Stomach smooth muscle (tissue), 2 donors: ENCODE measurements at regions not wholly inside any gene's neighbourhood (a gene's known extent, or its start where the extent isn't known, plus 50 kb on each side); places are given as distances from the start of the nearest gene placed in this dataset.

Experiments used
- H3K27ac ChIP-seq: one replicate; pipeline ENCODE4 v1.7.0; 2013; ENCODE audit warnings: mild to moderate bottlenecking, low read length, inconsistent platforms
- H3K27me3 ChIP-seq, 2 donors: one replicate each; pipeline ENCODE4 v1.7.0; 2013; ENCODE audit warnings: low read length in 2 of 2; ENCODE audit not compliant: insufficient read depth in 2 of 2, control insufficient read depth in 1 of 2
- H3K36me3 ChIP-seq, 2 donors: one replicate each; pipeline ENCODE4 v1.7.0; 2013; ENCODE audit warnings: low read length in 2 of 2; ENCODE audit not compliant: control insufficient read depth in 2 of 2, insufficient read depth in 2 of 2
- H3K4me1 ChIP-seq: one replicate; pipeline ENCODE4 v1.7.0; 2013; ENCODE audit warnings: low read length; ENCODE audit not compliant: control insufficient read depth, insufficient read depth
- H3K4me3 ChIP-seq, 2 donors: one replicate each; pipeline ENCODE4 v1.7.0; 2013; ENCODE audit warnings: low read length in 2 of 2
- H3K9ac ChIP-seq, 2 donors: one replicate each; pipeline ENCODE4 v1.7.0; 2013; ENCODE audit warnings: low read length in 2 of 2, mild to moderate bottlenecking in 1 of 2
- H3K9me3 ChIP-seq, 2 donors: one replicate each; pipeline ENCODE4 v1.7.0; 2013; ENCODE audit warnings: low read length in 2 of 2; ENCODE audit not compliant: control insufficient read depth in 2 of 2
- donor health status: healthy.
- donor health status: Pancreatic carcinoma.

- H3K36me3 ChIP-seq, result no peaks in the 10 kb centered on the region
- H3K27me3 ChIP-seq, result no peaks in the 10 kb centered on the region
- H3K27ac ChIP-seq, result no peak overlapping the region
- H3K4me1 ChIP-seq, result no peaks in the 10 kb centered on the region
- no peak overlapping the region for H3K9ac ChIP-seq
- H3K4me3 ChIP-seq, result no peak overlapping the region
- H3K9me3 ChIP-seq, result no peaks in the 10 kb centered on the region
These were observed 343.8 kb downstream of the EPHA4 start for GRCh38 chr2:221228214-221228769.

GRCh38 chr2:221229099-221229498 is 343.0 kb downstream of the EPHA4 start:
- no peak overlapping the region for H3K27ac ChIP-seq
- H3K9ac ChIP-seq, result no peak overlapping the region

GRCh38 chr2:221231511-221231910 is 340.6 kb downstream of the EPHA4 start:
- Histone ChIP-seq H3K36me3 (no peaks in the 10 kb centered on the region), H3K4me1 (no peaks in the 10 kb centered on the region), H3K4me3 (no peak overlapping the region), H3K9ac (no peak overlapping the region), H3K27me3 (no peaks in the 10 kb centered on the region), H3K9me3 (no peaks in the 10 kb centered on the region), H3K27ac (no peak overlapping the region)

More at GRCh38 chr2:221229099-221229498, 343.0 kb downstream of the EPHA4 start:
- H3K9me3 ChIP-seq, result no peaks in the 10 kb centered on the region
- H3K27me3 ChIP-seq, result no peaks in the 10 kb centered on the region
- no peaks in the 10 kb centered on the region for H3K36me3 ChIP-seq
- H3K4me1 ChIP-seq, result no peaks in the 10 kb centered on the region
- no peak overlapping the region for H3K4me3 ChIP-seq

- H3K9me3 ChIP-seq, result no peaks in the 10 kb centered on the region
- no peaks in the 10 kb centered on the region for H3K27me3 ChIP-seq
- no peaks in the 10 kb centered on the region for H3K36me3 ChIP-seq
- no peak overlapping the region for H3K4me3 ChIP-seq
- no peak overlapping the region for H3K9ac ChIP-seq
- no peaks in the 10 kb centered on the region for H3K4me1 ChIP-seq
- no peak overlapping the region for H3K27ac ChIP-seq
These were observed 336.2 kb downstream of the EPHA4 start for GRCh38 chr2:221235941-221236340.

GRCh38 chr2:221241072-221241471 is 331.0 kb downstream of the EPHA4 start:
- H3K36me3 ChIP-seq, result no peaks in the 10 kb centered on the region
- H3K4me1 ChIP-seq, result no peaks in the 10 kb centered on the region
- H3K4me3 ChIP-seq, result no peak overlapping the region
- H3K27me3 ChIP-seq, result no peaks in the 10 kb centered on the region
- H3K27ac ChIP-seq, result no peak overlapping the region
- H3K9ac ChIP-seq, result no peak overlapping the region
- no peaks in the 10 kb centered on the region for H3K9me3 ChIP-seq

- H3K4me3 ChIP-seq, result no peak overlapping the region
- no peaks in the 10 kb centered on the region for H3K9me3 ChIP-seq
- no peaks in the 10 kb centered on the region for H3K4me1 ChIP-seq
- H3K9ac ChIP-seq, result no peak overlapping the region
- no peak overlapping the region for H3K27ac ChIP-seq
- H3K27me3 ChIP-seq, result no peaks in the 10 kb centered on the region
- H3K36me3 ChIP-seq, result no peaks in the 10 kb centered on the region
These were observed 328.3 kb downstream of the EPHA4 start for GRCh38 chr2:221243771-221244170.

GRCh38 chr2:221245045-221245444 is 327.1 kb downstream of the EPHA4 start:
- Histone ChIP-seq H3K27ac (no peak overlapping the region), H3K4me3 (no peak overlapping the region), H3K9ac (no peak overlapping the region), H3K36me3 (no peaks in the 10 kb centered on the region), H3K27me3 (no peaks in the 10 kb centered on the region), H3K9me3 (no peaks in the 10 kb centered on the region), H3K4me1 (no peaks in the 10 kb centered on the region)

- H3K4me3 ChIP-seq, result no peak overlapping the region
- no peaks in the 10 kb centered on the region for H3K27me3 ChIP-seq
- H3K27ac ChIP-seq, result no peak overlapping the region
- H3K4me1 ChIP-seq, result no peaks in the 10 kb centered on the region
- H3K9me3 ChIP-seq, result no peaks in the 10 kb centered on the region
- H3K9ac ChIP-seq, result no peak overlapping the region
- H3K36me3 ChIP-seq, result no peaks in the 10 kb centered on the region
These were observed 326.3 kb downstream of the EPHA4 start for GRCh38 chr2:221245772-221246171.

GRCh38 chr2:221254299-221254698 is 317.8 kb downstream of the EPHA4 start:
- no peak overlapping the region for H3K9ac ChIP-seq
- no peak overlapping the region for H3K27ac ChIP-seq
- no peaks in the 10 kb centered on the region for H3K27me3 ChIP-seq
- H3K36me3 ChIP-seq, result no peaks in the 10 kb centered on the region
- H3K9me3 ChIP-seq, result peaks cover 0 to 2% of the 10 kb centered on the region in 2 donors
- H3K4me3 ChIP-seq, result no peak overlapping the region
- no peaks in the 10 kb centered on the region for H3K4me1 ChIP-seq

- H3K27me3 ChIP-seq, result no peaks in the 10 kb centered on the region
- H3K9me3 ChIP-seq, result peaks cover 0 to 2% of the 10 kb centered on the region in 2 donors
- H3K36me3 ChIP-seq, result no peaks in the 10 kb centered on the region
- no peak overlapping the region for H3K9ac ChIP-seq
- no peak overlapping the region for H3K27ac ChIP-seq
- H3K4me1 ChIP-seq, result no peaks in the 10 kb centered on the region
- no peak overlapping the region for H3K4me3 ChIP-seq
These were observed 316.2 kb downstream of the EPHA4 start for GRCh38 chr2:221255862-221256261.

GRCh38 chr2:221258464-221258863 is 313.6 kb downstream of the EPHA4 start:
- no peak overlapping the region for H3K9ac ChIP-seq
- no peaks in the 10 kb centered on the region for H3K36me3 ChIP-seq
- H3K27me3 ChIP-seq, result no peaks in the 10 kb centered on the region
- peaks cover 0 to 2% of the 10 kb centered on the region in 2 donors for H3K9me3 ChIP-seq
- no peak overlapping the region for H3K27ac ChIP-seq
- H3K4me3 ChIP-seq, result no peak overlapping the region
- H3K4me1 ChIP-seq, result no peaks in the 10 kb centered on the region
